ENCODE measurements at regions not wholly inside any gene's neighbourhood (a gene's known extent, or its start where the extent isn't known, plus 50 kb on each side); places are given as distances from the start of the nearest gene placed in this dataset.

GRCh38 chr21:41670056-41670805 is 96.6 kb downstream of the RIPK4 start:
- Histone ChIP-seq H3K4me3 (ENCODE audit: low read depth in 1 of 2, low read length in 2 of 2) (no peak overlapping the region), H3K9me3 (ENCODE audit: low read length) (no peaks in the 10 kb centered on the region), H3K9ac (ENCODE audit: low read length) (no peak overlapping the region), H3K36me3 (ENCODE audit: insufficient read depth, low read length) (no peaks in the 10 kb centered on the region), H3K4me1 (ENCODE audit: insufficient read depth, low read length) (no peaks in the 10 kb centered on the region), H3K27ac (ENCODE audit: low read depth, low read length) (no peak overlapping the region), H3K27me3 (ENCODE audit: control insufficient read depth in 1 of 2, insufficient read depth in 2 of 2, low read length in 2 of 2) (no peaks in the 10 kb centered on the region)

GRCh38 chr21:41669533-41669830 is 97.4 kb downstream of the RIPK4 start:
- H3K27me3 ChIP-seq (ENCODE audit: control insufficient read depth in 1 of 2, insufficient read depth in 2 of 2, low read length in 2 of 2), result no peaks in the 10 kb centered on the region
- H3K4me3 ChIP-seq (ENCODE audit: low read depth in 1 of 2, low read length in 2 of 2), result no peak overlapping the region
- H3K4me1 ChIP-seq (ENCODE audit: insufficient read depth, low read length), result no peaks in the 10 kb centered on the region
- no peak overlapping the region for H3K27ac ChIP-seq (ENCODE audit: low read depth, low read length)
- H3K36me3 ChIP-seq (ENCODE audit: insufficient read depth, low read length), result no peaks in the 10 kb centered on the region
- H3K9ac ChIP-seq (ENCODE audit: low read length), result no peak overlapping the region
- no peaks in the 10 kb centered on the region for H3K9me3 ChIP-seq (ENCODE audit: low read length)

GRCh38 chr21:41668686-41669532 is 97.9 kb downstream of the RIPK4 start:
- H3K9ac ChIP-seq (ENCODE audit: low read length), result no peak overlapping the region
- H3K27ac ChIP-seq (ENCODE audit: low read depth, low read length), result no peak overlapping the region
- H3K36me3 ChIP-seq (ENCODE audit: insufficient read depth, low read length), result no peaks in the 10 kb centered on the region
- no peaks in the 10 kb centered on the region for H3K4me1 ChIP-seq (ENCODE audit: insufficient read depth, low read length)
- no peaks in the 10 kb centered on the region for H3K27me3 ChIP-seq (ENCODE audit: control insufficient read depth in 1 of 2, insufficient read depth in 2 of 2, low read length in 2 of 2)
- H3K9me3 ChIP-seq (ENCODE audit: low read length), result no peaks in the 10 kb centered on the region
- H3K4me3 ChIP-seq (ENCODE audit: low read depth in 1 of 2, low read length in 2 of 2), result no peak overlapping the region

- Histone ChIP-seq H3K4me1 (ENCODE audit: insufficient read depth, low read length) (no peaks in the 10 kb centered on the region), H3K9me3 (ENCODE audit: low read length) (no peaks in the 10 kb centered on the region), H3K4me3 (ENCODE audit: low read depth in 1 of 2, low read length in 2 of 2) (no peak overlapping the region), H3K27me3 (ENCODE audit: control insufficient read depth in 1 of 2, insufficient read depth in 2 of 2, low read length in 2 of 2) (no peaks in the 10 kb centered on the region), H3K36me3 (ENCODE audit: insufficient read depth, low read length) (no peaks in the 10 kb centered on the region), H3K27ac (ENCODE audit: low read depth, low read length) (no peak overlapping the region), H3K9ac (ENCODE audit: low read length) (no peak overlapping the region)
Observed at GRCh38 chr21:41668051-41668541, 98.8 kb downstream of the RIPK4 start.

- Histone ChIP-seq H3K9ac (ENCODE audit: low read length) (no peak overlapping the region), H3K4me1 (ENCODE audit: insufficient read depth, low read length) (no peaks in the 10 kb centered on the region), H3K27me3 (ENCODE audit: control insufficient read depth in 1 of 2, insufficient read depth in 2 of 2, low read length in 2 of 2) (no peaks in the 10 kb centered on the region), H3K27ac (ENCODE audit: low read depth, low read length) (no peak overlapping the region), H3K36me3 (ENCODE audit: insufficient read depth, low read length) (no peaks in the 10 kb centered on the region), H3K4me3 (ENCODE audit: low read depth in 1 of 2, low read length in 2 of 2) (no peak overlapping the region), H3K9me3 (ENCODE audit: low read length) (no peaks in the 10 kb centered on the region)
Observed at GRCh38 chr21:41667136-41667535, 99.7 kb downstream of the RIPK4 start.

GRCh38 chr21:41666641-41667081 is 100.2 kb downstream of the RIPK4 start:
- H3K27me3 ChIP-seq (ENCODE audit: control insufficient read depth in 1 of 2, insufficient read depth in 2 of 2, low read length in 2 of 2), result no peaks in the 10 kb centered on the region
- no peak overlapping the region for H3K4me3 ChIP-seq (ENCODE audit: low read depth in 1 of 2, low read length in 2 of 2)
- H3K9me3 ChIP-seq (ENCODE audit: low read length), result no peaks in the 10 kb centered on the region
- no peak overlapping the region for H3K9ac ChIP-seq (ENCODE audit: low read length)
- H3K4me1 ChIP-seq (ENCODE audit: insufficient read depth, low read length), result no peaks in the 10 kb centered on the region
- H3K27ac ChIP-seq (ENCODE audit: low read depth, low read length), result no peak overlapping the region
- H3K36me3 ChIP-seq (ENCODE audit: insufficient read depth, low read length), result no peaks in the 10 kb centered on the region

GRCh38 chr21:41665766-41666595 is 100.9 kb downstream of the RIPK4 start:
- Histone ChIP-seq H3K4me1 (ENCODE audit: insufficient read depth, low read length) (no peaks in the 10 kb centered on the region), H3K27ac (ENCODE audit: low read depth, low read length) (no peak overlapping the region), H3K36me3 (ENCODE audit: insufficient read depth, low read length) (no peaks in the 10 kb centered on the region), H3K9me3 (ENCODE audit: low read length) (no peaks in the 10 kb centered on the region), H3K27me3 (ENCODE audit: control insufficient read depth in 1 of 2, insufficient read depth in 2 of 2, low read length in 2 of 2) (no peaks in the 10 kb centered on the region), H3K4me3 (ENCODE audit: low read depth in 1 of 2, low read length in 2 of 2) (no peak overlapping the region), H3K9ac (ENCODE audit: low read length) (no peak overlapping the region)

- no peaks in the 10 kb centered on the region for H3K36me3 ChIP-seq (ENCODE audit: insufficient read depth, low read length)
- no peaks in the 10 kb centered on the region for H3K4me1 ChIP-seq (ENCODE audit: insufficient read depth, low read length)
- no peaks in the 10 kb centered on the region for H3K9me3 ChIP-seq (ENCODE audit: low read length)
- no peak overlapping the region for H3K9ac ChIP-seq (ENCODE audit: low read length)
- H3K27ac ChIP-seq (ENCODE audit: low read depth, low read length), result no peak overlapping the region
- H3K4me3 ChIP-seq (ENCODE audit: low read depth in 1 of 2, low read length in 2 of 2), result no peak overlapping the region
- peaks cover 0 to 2% of the 10 kb centered on the region in 2 donors for H3K27me3 ChIP-seq (ENCODE audit: control insufficient read depth in 1 of 2, insufficient read depth in 2 of 2, low read length in 2 of 2)
Observed at GRCh38 chr21:41664881-41665765, 101.7 kb downstream of the RIPK4 start.

- Histone ChIP-seq H3K4me3 (ENCODE audit: low read depth in 1 of 2, low read length in 2 of 2) (no peak overlapping the region), H3K27me3 (ENCODE audit: control insufficient read depth in 1 of 2, insufficient read depth in 2 of 2, low read length in 2 of 2) (peaks cover 0 to 8% of the 10 kb centered on the region in 2 donors), H3K36me3 (ENCODE audit: insufficient read depth, low read length) (no peaks in the 10 kb centered on the region), H3K9me3 (ENCODE audit: low read length) (no peaks in the 10 kb centered on the region), H3K27ac (ENCODE audit: low read depth, low read length) (no peak overlapping the region), H3K4me1 (ENCODE audit: insufficient read depth, low read length) (no peaks in the 10 kb centered on the region), H3K9ac (ENCODE audit: low read length) (no peak overlapping the region)
Observed at GRCh38 chr21:41663805-41664788, 102.8 kb downstream of the RIPK4 start.

GRCh38 chr21:41662761-41663160 is 104.1 kb downstream of the RIPK4 start:
- H3K36me3 ChIP-seq (ENCODE audit: insufficient read depth, low read length), result no peaks in the 10 kb centered on the region
- no peaks in the 10 kb centered on the region for H3K9me3 ChIP-seq (ENCODE audit: low read length)
- no peak overlapping the region for H3K4me3 ChIP-seq (ENCODE audit: low read depth in 1 of 2, low read length in 2 of 2)
- no peak overlapping the region for H3K27ac ChIP-seq (ENCODE audit: low read depth, low read length)
- no peak overlapping the region for H3K9ac ChIP-seq (ENCODE audit: low read length)
- H3K27me3 ChIP-seq (ENCODE audit: control insufficient read depth in 1 of 2, insufficient read depth in 2 of 2, low read length in 2 of 2), result peaks cover 0 to 8% of the 10 kb centered on the region in 2 donors
- H3K4me1 ChIP-seq (ENCODE audit: insufficient read depth, low read length), result no peaks in the 10 kb centered on the region
